Mammary epithelial cell (primary cell): ENCODE measurements at regions not wholly inside any gene's neighbourhood (a gene's known extent, or its start where the extent isn't known, plus 50 kb on each side); places are given as distances from the start of the nearest gene placed in this dataset.
A peak's percentile ranks its signal among the peaks of the same experiment; 100 is the strongest.

Experiments
- CTCF ChIP-seq, 2 donors: IDR thresholded peaks in 1 of 2; conservative IDR thresholded peaks in 1 of 2; 2 replicates each; pipeline ENCODE4 v1.5.1; 2011 to 2012; ENCODE audit warnings: inconsistent platforms in 2 of 2, low read length in 2 of 2, mild to moderate bottlenecking in 2 of 2, control low read depth in 1 of 2, low read depth in 1 of 2; ENCODE audit not compliant: insufficient read depth in 1 of 2; ENCODE audit errors: extremely low read depth in 1 of 2
- EZH2 ChIP-seq: IDR thresholded peaks from 2 replicates; pipeline ENCODE4 v1.6.1; 2012; ENCODE audit warnings: low read length, inconsistent platforms, borderline replicate concordance

GRCh38 chr1:185645162-185645640, 89.0 kb upstream of the HMCN1 start:
- TF ChIP-seq CTCF (conservative IDR thresholded peaks at IDR 0.05 in 1 of 2, IDR thresholded peaks at IDR 0.05 in 1 of 2; ENCODE audit: extremely low read depth in 1 of 2, insufficient read depth in 1 of 2, low read depth in 1 of 2, low read length in 2 of 2) (peak in 1 of 2 donors; percentile 0), EZH2 (no peak)
